K562 (cell line): ENCODE measurements at regions not wholly inside any gene's neighbourhood (a gene's known extent, or its start where the extent isn't known, plus 50 kb on each side); places are given as distances from the start of the nearest gene placed in this dataset.

Source experiments
- ATAC-seq: fragments of 200-7000 bp; cut with Tn5 transposase; 3 replicates; pipeline ENCODE4 v1.9.1; 2020; ENCODE audit warnings: moderate library complexity
- BruUV-seq: library from RNA; stranded (reverse); fragments of 400-500 nt; replicated peaks from 2 replicates; lab custom pipeline; 2021; lab: Mats Ljungman, UMichigan
- CTCF ChIA-PET: fragments of 300-600 bp; formaldehyde crosslinking; extraction: SDS; loops from one replicate; lab custom pipeline; 2021; ENCODE audit warnings: low intra/inter-chr PET ratio; lab: Yijun Ruan, JAX
- POLR2A ChIA-PET: fragments of 300-600, 350-650 bp; sonication (Branson Sonifier 250); formaldehyde crosslinking; extraction: SDS; loops from one replicate; lab custom pipeline; 2021; ENCODE audit warnings: antibody characterized with exemption, inconsistent platforms; lab: Yijun Ruan, JAX
- DNase-seq, 4 experiments: peaks; one replicate each; pipeline versions ENCODE4 v3.0.0 to v3.0.0-alpha.2; 2011 to 2018; ENCODE audit warnings: low spot score in 3 of 4, mixed read lengths in 3 of 4; ENCODE audit errors: extremely low read depth in 1 of 4
- FAIRE-seq: peaks from 2 replicates; lab custom pipeline; 2011; peaks lifted over from hg19 to GRCh38; lab: Jason Lieb, UNC
- H2AFZ ChIP-seq: 2 replicates; pipeline ENCODE4 v1.6.0; 2011; ENCODE audit warnings: low read depth, low read length, control low read depth, inconsistent platforms
- H3K27ac ChIP-seq: fragments of 200-600 bp; 3 replicates; pipeline ENCODE4 v1.8.0; 2011; ENCODE audit warnings: low read depth, mild to moderate bottlenecking, control low read depth, inconsistent platforms, low read length, moderate library complexity, mixed read lengths; ENCODE audit errors: extremely low read depth
- H3K27me3 ChIP-seq, 2 experiments: fragments of 300-600 bp in 1 of 2; 2 replicates in 1 of 2; 3 replicates in 1 of 2; pipeline versions ENCODE4 v1.6.0 to v1.8.0; 2011; ENCODE audit warnings: inconsistent platforms in 2 of 2, low read length in 2 of 2, mild to moderate bottlenecking in 1 of 2, mixed read lengths in 1 of 2, moderate library complexity in 1 of 2; ENCODE audit not compliant: control insufficient read depth in 2 of 2, insufficient read depth in 2 of 2
- H3K36me3 ChIP-seq: fragments of 300-600 bp; 3 replicates; pipeline ENCODE4 v1.8.0; 2011; ENCODE audit warnings: mild to moderate bottlenecking, low read length, inconsistent platforms; ENCODE audit not compliant: control insufficient read depth, insufficient read depth
- H3K4me1 ChIP-seq, 2 experiments: fragments of 200-600 bp in 1 of 2; replicated peaks in 1 of 2; 2 replicates in 1 of 2; 3 replicates in 1 of 2; pipeline versions ENCODE4 v1.5.1 to v1.8.0; 2011; ENCODE audit warnings: inconsistent platforms in 2 of 2, low read length in 2 of 2, mild to moderate bottlenecking in 1 of 2, mixed read lengths in 1 of 2, moderate library complexity in 1 of 2; ENCODE audit not compliant: control insufficient read depth in 2 of 2, insufficient read depth in 2 of 2
- H3K4me2 ChIP-seq: 2 replicates; pipeline ENCODE4 v1.6.1; 2011; ENCODE audit warnings: low read length, control low read depth, inconsistent platforms, mixed read lengths; ENCODE audit not compliant: insufficient read depth
- H3K4me3 ChIP-seq: fragments of 200-600 bp; sonication (generic), shearing (Covaris generic); 2 replicates; pipeline ENCODE4 v1.5.1; 2016; ENCODE audit warnings: control low read depth, inconsistent platforms
- H3K79me2 ChIP-seq: fragments of 200-600 bp; 3 replicates; pipeline ENCODE4 v1.8.0; 2011; ENCODE audit warnings: low read length, inconsistent platforms; ENCODE audit not compliant: control insufficient read depth, insufficient read depth
- H3K9ac ChIP-seq, 2 experiments: 2 replicates each; pipeline versions ENCODE4 v1.6.0 to v1.6.1; 2011; ENCODE audit warnings: low read depth in 2 of 2, low read length in 2 of 2, control low read depth in 1 of 2, inconsistent platforms in 1 of 2, mild to moderate bottlenecking in 1 of 2, mixed read lengths in 1 of 2; ENCODE audit not compliant: insufficient read depth in 1 of 2
- H3K9me1 ChIP-seq: one replicate; pipeline ENCODE4 v1.6.0; 2011; ENCODE audit warnings: inconsistent platforms, mild to moderate bottlenecking, low read length, moderate library complexity; ENCODE audit not compliant: control insufficient read depth, insufficient read depth
- H3K9me3 ChIP-seq: replicated peaks from 2 replicates; pipeline ENCODE4 v1.5.1; 2011; ENCODE audit warnings: low read depth, low read length, inconsistent platforms; ENCODE audit not compliant: control insufficient read depth, insufficient read depth
- H4K20me1 ChIP-seq: replicated peaks from 2 replicates; pipeline ENCODE4 v1.6.1; 2011; ENCODE audit warnings: low read length, inconsistent platforms, mixed read lengths; ENCODE audit not compliant: control insufficient read depth, insufficient read depth
- CCAR2 ChIP-seq: fragments of 200-400 bp; formaldehyde crosslinking; IDR thresholded peaks from 2 replicates; pipeline ENCODE4 v1.6.1; 2017; ENCODE audit warnings: mild to moderate bottlenecking, low read depth, low read length
- ETS2 ChIP-seq: IDR thresholded peaks from 2 replicates; pipeline ENCODE4 v1.6.1; 2016; ENCODE audit warnings: borderline replicate concordance, missing genetic modification characterization, mild to moderate bottlenecking, moderate library complexity, missing compliant biosample characterization; ENCODE audit not compliant: poor library complexity, severe bottlenecking
- FOXM1 ChIP-seq, 2 experiments: fragments of 450-650 bp in 1 of 2; sonication (generic) in 1 of 2; formaldehyde crosslinking in 1 of 2; IDR thresholded peaks; 2 replicates each; pipeline versions ENCODE4 v1.6.1 to v1.9.0; 2017 to 2022; ENCODE audit warnings: low read depth in 2 of 2, mild to moderate bottlenecking in 2 of 2, missing genetic modification reagents in 1 of 2, moderate library complexity in 1 of 2
- HDAC1 ChIP-seq, 2 experiments: fragments of 450-650 bp; IDR thresholded peaks; 2 replicates each; pipeline ENCODE4 v1.6.1; 2016 to 2017; ENCODE audit warnings: inconsistent platforms in 1 of 2, mild to moderate bottlenecking in 1 of 2, moderate library complexity in 1 of 2
- HMGN3 ChIP-seq: IDR thresholded peaks from 2 replicates; pipeline ENCODE4 v1.6.1; 2011; ENCODE audit warnings: borderline replicate concordance, low read depth, mild to moderate bottlenecking, mixed read lengths, low read length; ENCODE audit not compliant: insufficient read length; ENCODE audit errors: extremely low read depth
- ILK ChIP-seq: fragments of 450-650 bp; IDR thresholded peaks from 2 replicates; pipeline ENCODE4 v1.6.1; 2016; ENCODE audit warnings: missing genetic modification characterization, low read depth, mild to moderate bottlenecking, missing compliant biosample characterization, moderate library complexity, borderline replicate concordance
- KDM1A ChIP-seq, 2 experiments: fragments of 450-650 bp; IDR thresholded peaks; 2 replicates each; pipeline ENCODE4 v1.6.1; 2016; ENCODE audit warnings: mild to moderate bottlenecking in 2 of 2
- NCOA6 ChIP-seq: fragments of 450-650 bp; IDR thresholded peaks from 2 replicates; pipeline ENCODE4 v1.6.1; 2017; ENCODE audit warnings: mild to moderate bottlenecking
- POLR2AphosphoS2 ChIP-seq: IDR thresholded peaks from 2 replicates; pipeline ENCODE4 v1.6.1; 2012; ENCODE audit warnings: low read length, improper control_type of control experiment
- SOX6 ChIP-seq: fragments of 450-650 bp; IDR thresholded peaks from 2 replicates; pipeline ENCODE4 v1.6.1; 2014; ENCODE audit warnings: mild to moderate bottlenecking
- SREBF1 ChIP-seq: fragments of 150-350 bp; IDR thresholded peaks from 2 replicates; pipeline ENCODE4 v1.6.1; 2014; ENCODE audit warnings: antibody characterized with exemption, low read depth, low read length, borderline replicate concordance
- SRSF1 ChIP-seq: fragments of 200-400 bp; formaldehyde crosslinking; IDR thresholded peaks from 2 replicates; pipeline ENCODE4 v1.6.1; 2017; ENCODE audit warnings: mild to moderate bottlenecking, low read depth, low read length, moderate library complexity
- ZNF778 ChIP-seq: fragments of 450-650 bp; formaldehyde crosslinking; IDR thresholded peaks from 2 replicates; pipeline ENCODE4 v1.4.0; 2020; ENCODE audit warnings: mild to moderate bottlenecking, moderate library complexity
- WGBS: fragments of 100-300 bp; shearing (Covaris generic); methylation state at CpG from one replicate; pipeline ENCODE4 v1.1.6; 2016; ENCODE audit warnings: low coverage, mixed read lengths; ENCODE audit not compliant: insufficient coverage; ENCODE audit errors: missing lambda C conversion rate; 5-methylcytosine and 5-hydroxymethylcytosine counted together
- in situ Hi-C: fragments of 300-500 bp; cut with MboI; formaldehyde crosslinking; loops from 4 replicates; pipeline ENCODE4 v1.15.0; 2018; ENCODE audit warnings: inconsistent platforms, mixed read lengths
- intact Hi-C: fragments of 100-400 bp; cut with micrococcal nuclease; formaldehyde crosslinking; loops from 2 replicates; pipeline ENCODE4 v1.14.2; 2022
- TF ChIP-seq, protein P1 (sequence below), 2 experiments: IDR thresholded peaks in 1 of 2; conservative IDR thresholded peaks in 1 of 2; 2 replicates each; pipeline ENCODE4 v1.6.1; 2016; ENCODE audit warnings: low read depth in 2 of 2, mild to moderate bottlenecking in 1 of 2, missing compliant biosample characterization in 1 of 2, missing genetic modification characterization in 1 of 2, moderate library complexity in 1 of 2
- TF ChIP-seq, protein P2 (sequence below): sonication (generic); formaldehyde crosslinking; IDR thresholded peaks from 2 replicates; pipeline ENCODE4 v1.9.0; 2022; ENCODE audit warnings: mild to moderate bottlenecking, missing genetic modification reagents

DNA sequence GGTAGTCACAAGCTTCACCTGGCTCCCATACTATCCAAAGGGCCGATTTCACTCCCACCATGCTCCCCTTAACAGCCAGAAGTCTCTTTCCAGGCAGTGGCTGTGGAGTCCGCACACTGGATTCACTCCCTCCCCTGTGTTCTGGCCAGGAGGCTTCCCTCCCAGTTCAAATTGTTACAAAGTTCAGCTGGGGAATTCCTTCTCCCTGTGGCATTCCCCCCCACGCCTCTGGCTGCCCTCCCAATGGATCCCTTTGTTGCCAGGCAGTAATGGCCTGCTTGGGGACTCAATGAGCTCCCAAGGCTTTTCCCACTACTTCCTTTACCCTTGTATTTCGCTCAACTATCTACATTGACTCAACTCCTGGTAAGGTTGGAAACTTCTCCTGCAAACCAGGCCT lies 1921.4 kb upstream of the PCDH20 start:
- H4K20me1 ChIP-seq, result no peaks in the 10 kb centered on the region
- in situ Hi-C loops (no loop called here), intact Hi-C loops (no loop called here)
- H3K9me3 ChIP-seq, result no peaks in the 10 kb centered on the region
- H3K27ac ChIP-seq, result no peak overlapping the region
- no peak overlapping the region for H3K9ac ChIP-seq
- no peak overlapping the region for H3K4me3 ChIP-seq
- 0% methylated on average over 4 of the region's 4 CpGs for WGBS
- H3K9me1 ChIP-seq, result no peaks in the 10 kb centered on the region
- DNase-seq (no peak), FAIRE-seq (no peak), ATAC-seq (no peak)
- ChIA-PET POLR2A (no interaction called here), CTCF (no interaction called here)
- no peaks in the 10 kb centered on the region for H3K27me3 ChIP-seq
- BruUV-seq, result no TSS peak
- no peaks in the 10 kb centered on the region for H3K4me1 ChIP-seq
- H2AFZ ChIP-seq, result no peak overlapping the region
- no peaks in the 10 kb centered on the region for H3K36me3 ChIP-seq
- no peaks in the 10 kb centered on the region for H3K79me2 ChIP-seq
- TF ChIP-seq SREBF1 (no peak), ZNF778 (CRISPR knock-in tag) (no peak), POLR2AphosphoS2 (no peak), FOXM1 (IDR thresholded peaks at IDR 0.05; ENCODE audit: low read depth) (no peak), FOXM1 (CRISPR knock-in tag; IDR thresholded peaks at IDR 0.05; ENCODE audit: low read depth) (no peak), NCOA6 (no peak), HMGN3 (no peak), SRSF1 (no peak), SOX6 (no peak), CCAR2 (no peak), ETS2 (tag) (no peak), HDAC1 (IDR thresholded peaks at IDR 0.05) (no peak), ILK (tag) (no peak), KDM1A (IDR thresholded peaks at IDR 0.05) (no peak)
- TF ChIP-seq, protein P1, sequence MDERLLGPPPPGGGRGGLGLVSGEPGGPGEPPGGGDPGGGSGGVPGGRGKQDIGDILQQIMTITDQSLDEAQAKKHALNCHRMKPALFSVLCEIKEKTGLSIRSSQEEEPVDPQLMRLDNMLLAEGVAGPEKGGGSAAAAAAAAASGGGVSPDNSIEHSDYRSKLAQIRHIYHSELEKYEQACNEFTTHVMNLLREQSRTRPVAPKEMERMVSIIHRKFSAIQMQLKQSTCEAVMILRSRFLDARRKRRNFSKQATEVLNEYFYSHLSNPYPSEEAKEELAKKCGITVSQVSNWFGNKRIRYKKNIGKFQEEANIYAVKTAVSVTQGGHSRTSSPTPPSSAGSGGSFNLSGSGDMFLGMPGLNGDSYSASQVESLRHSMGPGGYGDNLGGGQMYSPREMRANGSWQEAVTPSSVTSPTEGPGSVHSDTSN (CRISPR knock-in tag; IDR thresholded peaks at IDR 0.05; ENCODE audit: low read depth), result no peak
- TF ChIP-seq, protein P1 (tag; conservative IDR thresholded peaks at IDR 0.05; ENCODE audit: low read depth), result no peak
- TF ChIP-seq, protein P2, sequence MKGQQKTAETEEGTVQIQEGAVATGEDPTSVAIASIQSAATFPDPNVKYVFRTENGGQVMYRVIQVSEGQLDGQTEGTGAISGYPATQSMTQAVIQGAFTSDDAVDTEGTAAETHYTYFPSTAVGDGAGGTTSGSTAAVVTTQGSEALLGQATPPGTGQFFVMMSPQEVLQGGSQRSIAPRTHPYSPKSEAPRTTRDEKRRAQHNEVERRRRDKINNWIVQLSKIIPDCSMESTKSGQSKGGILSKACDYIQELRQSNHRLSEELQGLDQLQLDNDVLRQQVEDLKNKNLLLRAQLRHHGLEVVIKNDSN (CRISPR knock-in tag), result no peak
- H3K4me2 ChIP-seq, result no peak overlapping the region
